ENCODE measurements at regions not wholly inside any gene's neighbourhood (a gene's known extent, or its start where the extent isn't known, plus 50 kb on each side); places are given as distances from the start of the nearest gene placed in this dataset.

DNA sequence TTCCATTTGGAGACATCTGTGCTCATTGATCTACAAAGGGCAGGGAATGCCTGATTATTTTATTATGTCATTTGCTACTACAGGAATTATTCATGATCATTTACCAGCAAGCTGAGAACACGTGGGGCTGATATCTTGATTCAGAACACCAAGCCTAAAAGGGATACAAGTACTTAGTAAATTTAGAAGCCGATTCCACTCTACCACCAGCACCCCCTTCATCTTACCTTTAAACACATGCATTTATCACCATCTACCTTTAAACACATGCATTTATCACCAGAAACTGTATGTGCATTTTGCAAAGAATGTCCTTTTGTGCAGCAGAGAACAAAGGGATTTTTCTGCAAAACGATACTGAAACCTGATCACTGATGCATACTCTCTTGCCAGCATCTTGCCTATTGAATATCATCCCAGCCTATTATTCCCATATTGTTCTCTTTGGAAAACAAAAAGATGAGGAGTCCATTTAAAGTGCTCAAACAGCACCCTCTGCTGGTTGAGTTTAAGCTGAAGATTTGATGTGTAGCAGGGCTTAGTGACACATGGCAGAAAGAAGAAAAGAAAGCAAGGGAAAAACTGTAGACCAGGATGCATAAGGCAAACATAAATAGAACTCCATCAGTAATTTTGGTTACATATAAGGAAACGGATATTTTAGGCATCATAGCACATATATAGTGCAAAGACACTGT, 132.6 kb upstream of the PLEKHG7 start:
- Histone ChIP-seq H2AFZ (no peak overlapping the region), H3K9ac (no peak overlapping the region), H3K36me3 (ENCODE audit: control insufficient read depth, insufficient read depth, low read length) (no peaks in the 10 kb centered on the region), H3K4me3 (ENCODE audit: low read depth, low read length) (no peak overlapping the region), H3K9me3 (ENCODE audit: control insufficient read depth, low read length) (no peaks in the 10 kb centered on the region), H3K4me1 (peaks cover 14% of the 10 kb centered on the region), H3K4me2 (ENCODE audit: low read length) (peak overlapping the region; percentile 1), H3K79me2 (no peaks in the 10 kb centered on the region), H3K27me3 (ENCODE audit: control insufficient read depth, insufficient read depth, low read length) (no peaks in the 10 kb centered on the region), H3K27ac (peak overlapping the region; percentile 29)
- TF ChIP-seq, protein P1, sequence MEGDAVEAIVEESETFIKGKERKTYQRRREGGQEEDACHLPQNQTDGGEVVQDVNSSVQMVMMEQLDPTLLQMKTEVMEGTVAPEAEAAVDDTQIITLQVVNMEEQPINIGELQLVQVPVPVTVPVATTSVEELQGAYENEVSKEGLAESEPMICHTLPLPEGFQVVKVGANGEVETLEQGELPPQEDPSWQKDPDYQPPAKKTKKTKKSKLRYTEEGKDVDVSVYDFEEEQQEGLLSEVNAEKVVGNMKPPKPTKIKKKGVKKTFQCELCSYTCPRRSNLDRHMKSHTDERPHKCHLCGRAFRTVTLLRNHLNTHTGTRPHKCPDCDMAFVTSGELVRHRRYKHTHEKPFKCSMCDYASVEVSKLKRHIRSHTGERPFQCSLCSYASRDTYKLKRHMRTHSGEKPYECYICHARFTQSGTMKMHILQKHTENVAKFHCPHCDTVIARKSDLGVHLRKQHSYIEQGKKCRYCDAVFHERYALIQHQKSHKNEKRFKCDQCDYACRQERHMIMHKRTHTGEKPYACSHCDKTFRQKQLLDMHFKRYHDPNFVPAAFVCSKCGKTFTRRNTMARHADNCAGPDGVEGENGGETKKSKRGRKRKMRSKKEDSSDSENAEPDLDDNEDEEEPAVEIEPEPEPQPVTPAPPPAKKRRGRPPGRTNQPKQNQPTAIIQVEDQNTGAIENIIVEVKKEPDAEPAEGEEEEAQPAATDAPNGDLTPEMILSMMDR (IDR thresholded peaks at IDR 0.05): peak; percentile 86

DNA sequence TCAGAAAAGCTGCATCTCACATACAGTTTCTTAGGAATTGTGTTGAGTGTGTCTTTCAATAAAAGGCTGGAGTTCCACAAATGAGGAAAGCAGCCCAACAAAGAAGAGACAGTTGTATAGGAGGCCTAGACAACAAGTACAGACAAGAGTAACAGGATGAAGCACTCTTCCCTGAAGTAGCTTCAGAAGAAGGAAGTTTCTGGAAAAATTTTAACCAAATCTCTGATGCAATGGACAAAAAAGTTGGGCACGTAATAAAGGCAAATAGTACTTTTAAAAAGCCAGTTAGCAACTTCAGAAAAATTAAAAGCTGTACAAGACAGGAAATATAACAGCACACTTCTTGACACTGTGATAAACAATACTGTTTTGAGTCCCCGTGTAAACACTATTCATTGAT, 134.1 kb upstream of the PLEKHG7 start:
- Histone ChIP-seq H3K79me2 (no peaks in the 10 kb centered on the region), H3K4me2 (ENCODE audit: low read length) (no peak overlapping the region), H3K36me3 (ENCODE audit: control insufficient read depth, insufficient read depth, low read length) (no peaks in the 10 kb centered on the region), H3K27me3 (ENCODE audit: control insufficient read depth, insufficient read depth, low read length) (no peaks in the 10 kb centered on the region), H3K4me1 (peaks cover 19% of the 10 kb centered on the region), H3K9me3 (ENCODE audit: control insufficient read depth, low read length) (peaks cover 3% of the 10 kb centered on the region), H3K4me3 (ENCODE audit: low read depth, low read length) (no peak overlapping the region), H3K9ac (no peak overlapping the region), H2AFZ (peak overlapping the region; percentile 43), H3K27ac (peak overlapping the region; percentile 51)
- TF ChIP-seq, protein P1 (IDR thresholded peaks at IDR 0.05): no peak

DNA sequence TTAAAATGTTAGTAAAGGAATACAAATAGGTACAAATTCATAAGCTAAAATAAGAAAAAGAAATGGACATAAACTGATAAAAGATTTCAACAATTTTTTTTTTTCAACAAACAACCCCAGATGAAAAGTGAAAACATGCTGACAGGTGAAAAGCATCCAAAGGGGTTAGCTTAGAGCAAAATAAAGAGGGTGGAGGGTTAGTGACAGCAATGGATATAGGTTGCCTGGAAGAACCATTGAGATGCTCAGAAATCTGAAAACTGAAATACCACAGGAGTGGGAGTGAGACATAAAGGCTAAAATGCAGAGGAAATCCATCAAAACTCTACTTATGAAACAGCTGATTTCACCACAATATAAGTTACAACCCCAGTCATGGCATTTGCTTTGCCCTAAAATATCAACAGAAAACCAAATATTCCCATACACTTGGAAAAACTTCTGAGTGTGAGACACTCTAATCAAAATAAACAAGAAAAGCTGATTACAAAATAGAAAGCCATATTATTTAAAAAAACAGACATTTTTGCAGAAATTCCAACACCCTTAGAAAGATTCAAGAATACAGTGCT, 136.3 kb upstream of the PLEKHG7 start:
- Histone ChIP-seq H3K79me2 (no peaks in the 10 kb centered on the region), H2AFZ (no peak overlapping the region), H3K9me3 (ENCODE audit: control insufficient read depth, low read length) (peaks cover 3% of the 10 kb centered on the region), H3K27me3 (ENCODE audit: control insufficient read depth, insufficient read depth, low read length) (no peaks in the 10 kb centered on the region), H3K4me2 (ENCODE audit: low read length) (no peak overlapping the region), H3K27ac (no peak overlapping the region), H3K9ac (no peak overlapping the region), H3K4me3 (ENCODE audit: low read depth, low read length) (no peak overlapping the region), H3K4me1 (peaks cover 29% of the 10 kb centered on the region), H3K36me3 (ENCODE audit: control insufficient read depth, insufficient read depth, low read length) (no peaks in the 10 kb centered on the region)
- TF ChIP-seq, protein P1 (IDR thresholded peaks at IDR 0.05): no peak

DNA sequence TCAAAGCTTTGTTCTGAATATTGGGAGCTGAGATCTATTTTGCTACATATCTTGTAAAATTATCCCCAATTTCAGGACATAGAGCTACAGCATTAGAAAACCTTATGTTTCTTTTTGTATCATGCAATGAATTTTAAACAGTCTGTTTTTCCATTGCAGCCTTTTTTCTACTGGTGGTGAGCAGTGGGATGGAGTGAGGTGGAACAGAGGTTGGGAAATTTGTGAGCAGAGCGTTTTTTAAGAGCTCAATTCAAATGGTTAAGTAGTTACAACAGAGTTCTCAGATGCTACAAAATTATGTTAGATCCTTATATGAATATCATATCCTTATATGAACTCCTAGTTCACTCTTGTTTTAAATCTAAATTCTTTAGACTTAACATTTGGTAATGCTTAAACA, 139.0 kb upstream of the PLEKHG7 start:
- no peak overlapping the region for H3K4me2 ChIP-seq (ENCODE audit: low read length)
- H3K4me3 ChIP-seq (ENCODE audit: low read depth, low read length): no peak overlapping the region
- peak overlapping the region; percentile 31 for H2AFZ ChIP-seq
- peaks cover 3% of the 10 kb centered on the region for H3K9me3 ChIP-seq (ENCODE audit: control insufficient read depth, low read length)
- H3K79me2 ChIP-seq: no peaks in the 10 kb centered on the region
- H3K27me3 ChIP-seq (ENCODE audit: control insufficient read depth, insufficient read depth, low read length): no peaks in the 10 kb centered on the region
- no peaks in the 10 kb centered on the region for H3K36me3 ChIP-seq (ENCODE audit: control insufficient read depth, insufficient read depth, low read length)
- H3K27ac ChIP-seq: peak overlapping the region; percentile 40
- TF ChIP-seq, protein P1 (IDR thresholded peaks at IDR 0.05): no peak
- H3K4me1 ChIP-seq: peaks cover 37% of the 10 kb centered on the region
- no peak overlapping the region for H3K9ac ChIP-seq
